Stimulated activated CD4-positive, alpha-beta T cell treated with anti-CD3 and anti-CD28 coated beads, Interleukin-15, amount 100 ng/mL, for 24 hours (primary cell): ENCODE measurements at regions not wholly inside any gene's neighbourhood (a gene's known extent, or its start where the extent isn't known, plus 50 kb on each side); places are given as distances from the start of the nearest gene placed in this dataset.

Experiments
- DNase-seq: peaks from one replicate; pipeline ENCODE4 v3.0.0-alpha.2; 2020

DNA sequence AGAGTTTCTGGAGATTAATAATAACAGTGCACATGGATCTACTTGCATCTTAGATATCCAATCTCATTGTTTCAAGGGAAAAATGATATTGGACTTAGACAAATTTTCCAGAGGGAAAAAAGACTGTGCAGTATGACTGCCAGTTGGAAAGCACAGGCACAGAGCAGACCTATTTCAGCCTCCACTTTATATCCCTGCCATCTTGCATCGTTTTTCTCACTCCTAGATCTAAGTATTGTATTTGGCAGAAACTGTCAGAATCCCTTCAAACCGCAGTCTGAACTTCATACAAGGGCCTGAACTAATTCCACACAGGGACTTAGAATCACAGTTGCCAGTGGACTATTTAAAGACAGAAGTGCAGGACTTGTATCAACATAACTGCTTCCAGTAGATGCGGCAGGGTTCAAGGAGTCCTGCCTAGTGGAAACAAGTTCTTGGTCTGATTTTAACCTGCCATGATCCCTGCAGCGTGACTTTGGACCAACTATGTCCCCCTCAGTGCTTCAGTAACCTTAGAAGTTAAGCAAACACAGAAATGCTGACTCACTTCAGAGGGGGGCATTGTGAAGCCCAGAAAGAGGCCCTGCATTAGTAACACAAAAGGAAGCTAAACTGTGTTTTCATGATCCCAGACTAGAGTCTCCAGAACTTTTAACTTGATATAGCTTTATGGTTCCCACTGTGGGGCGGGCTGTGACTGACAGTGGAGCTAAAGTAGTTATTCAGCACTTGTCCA is 95.7 kb upstream of the PALS2 start:
- DNase-seq, result no peak

DNA sequence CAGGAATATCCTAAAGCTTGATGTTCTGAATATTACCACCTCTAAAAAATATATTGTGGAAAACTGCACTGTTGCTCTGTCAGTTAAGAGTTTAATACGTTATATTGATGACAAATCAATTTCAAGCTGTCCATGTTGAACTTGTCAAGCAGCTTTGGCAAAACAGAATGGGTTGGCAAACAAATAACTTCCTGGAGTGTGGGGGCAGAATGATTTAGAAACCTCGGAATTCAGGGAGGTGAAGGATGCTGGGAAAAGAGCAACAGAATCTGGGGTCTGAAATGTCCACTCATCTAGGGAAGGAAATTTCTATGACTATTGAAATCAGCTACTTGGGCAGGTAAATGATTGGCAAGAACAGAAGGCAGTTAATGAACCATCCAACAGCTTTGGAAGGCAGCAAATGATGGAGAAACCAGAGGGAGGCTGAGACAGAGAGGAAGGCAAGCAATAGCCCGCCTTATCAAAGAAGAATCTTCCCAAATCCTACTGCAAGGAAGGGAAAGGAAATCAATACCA is 95.1 kb upstream of the PALS2 start:
- DNase-seq, result no peak

DNA sequence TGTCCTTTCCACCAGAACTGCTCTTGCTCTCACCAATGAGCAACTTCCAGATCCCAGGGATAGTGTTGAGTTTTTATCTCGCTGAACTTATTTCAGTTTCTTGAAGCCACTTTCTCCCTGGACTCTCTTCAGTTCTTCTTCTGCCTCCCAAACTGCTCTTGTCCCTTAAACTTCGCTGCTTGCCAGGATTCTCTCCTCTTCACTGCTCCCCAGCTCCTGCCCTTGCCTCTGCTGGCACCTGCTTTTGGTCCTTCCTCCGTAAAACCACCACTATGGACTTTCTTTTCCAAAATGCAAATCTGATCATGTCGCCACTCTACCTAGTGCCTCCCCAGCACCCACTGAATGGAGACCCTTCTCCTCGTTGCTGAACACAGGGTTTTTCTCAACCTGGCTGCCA is 92.8 kb upstream of the PALS2 start:
- no peak for DNase-seq

DNA sequence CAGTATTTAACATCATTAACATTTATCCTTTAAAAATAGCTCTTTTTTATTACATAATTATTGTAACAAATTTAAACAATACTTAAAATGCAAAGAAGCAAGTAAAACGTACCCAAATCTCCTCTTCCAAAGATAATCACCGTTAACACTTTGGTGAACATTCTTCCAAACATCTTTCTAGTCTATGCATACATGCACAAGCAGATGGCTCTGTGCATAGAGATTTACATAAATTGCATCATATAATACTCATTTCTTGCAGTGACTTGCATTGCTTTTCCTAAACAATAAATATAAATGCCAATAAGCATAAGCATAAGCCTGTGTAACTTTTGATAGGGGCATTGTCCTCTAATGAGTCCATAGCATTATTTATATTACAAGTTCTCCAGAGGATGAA is 89.4 kb upstream of the PALS2 start:
- no peak for DNase-seq

DNA sequence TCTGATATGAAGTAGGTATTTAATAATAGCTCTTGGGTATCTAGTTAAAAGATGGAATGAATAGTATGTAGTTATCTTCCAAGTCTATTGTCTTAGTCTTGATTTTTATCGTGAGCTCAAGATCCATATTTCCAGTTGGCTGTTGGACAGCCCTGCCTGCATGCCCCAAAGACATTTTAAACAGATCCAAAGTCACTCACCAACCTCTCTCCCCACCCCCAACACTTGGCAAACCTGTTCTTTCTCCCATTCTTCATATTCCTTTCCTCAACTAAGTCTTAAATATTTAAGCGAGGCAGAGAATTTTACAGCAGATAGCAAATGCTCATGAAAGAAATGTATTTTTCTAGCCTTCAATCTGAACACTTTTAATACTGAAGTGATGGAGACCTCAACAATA is 80.7 kb upstream of the PALS2 start:
- DNase-seq, result no peak

DNA sequence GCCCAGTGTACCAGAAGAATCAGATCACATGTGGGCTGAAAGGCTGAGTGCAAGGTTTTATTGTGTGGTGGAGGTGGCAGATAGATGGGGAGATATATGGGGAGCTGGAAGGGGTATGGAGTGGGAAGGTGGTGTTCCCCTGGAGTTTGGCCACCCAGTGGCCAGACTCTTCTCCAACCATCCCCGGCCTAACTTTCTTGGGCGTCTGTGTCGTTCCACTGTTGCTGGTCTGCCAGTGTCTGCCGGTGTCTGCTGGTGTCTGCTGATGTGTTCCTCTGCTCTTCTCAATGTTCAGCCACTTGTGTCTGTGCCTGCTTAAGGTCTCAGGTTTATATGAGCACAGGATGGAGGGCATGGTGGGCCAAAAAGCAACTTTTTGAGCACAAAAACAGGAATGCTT is 78.4 kb upstream of the PALS2 start:
- DNase-seq, result no peak

DNA sequence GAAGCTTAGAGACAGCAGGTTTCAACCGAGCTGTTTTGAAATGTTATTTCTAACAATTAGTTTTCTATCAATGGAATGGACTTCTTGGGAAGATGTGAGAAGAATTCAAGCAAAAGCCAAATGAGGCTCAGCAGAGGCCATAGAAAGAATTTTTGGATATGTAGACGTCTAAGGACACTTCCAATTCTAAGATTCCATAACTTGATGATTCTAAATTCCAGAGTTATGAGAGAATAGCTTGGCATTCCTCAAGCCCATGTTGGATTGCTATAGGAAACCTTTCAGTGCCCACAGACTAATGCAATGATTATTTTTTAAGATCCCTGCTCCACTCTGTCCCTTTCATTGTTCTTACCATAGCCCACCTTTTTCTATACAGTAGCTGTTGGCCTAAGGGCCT is 77.2 kb upstream of the PALS2 start:
- DNase-seq, result no peak

DNA sequence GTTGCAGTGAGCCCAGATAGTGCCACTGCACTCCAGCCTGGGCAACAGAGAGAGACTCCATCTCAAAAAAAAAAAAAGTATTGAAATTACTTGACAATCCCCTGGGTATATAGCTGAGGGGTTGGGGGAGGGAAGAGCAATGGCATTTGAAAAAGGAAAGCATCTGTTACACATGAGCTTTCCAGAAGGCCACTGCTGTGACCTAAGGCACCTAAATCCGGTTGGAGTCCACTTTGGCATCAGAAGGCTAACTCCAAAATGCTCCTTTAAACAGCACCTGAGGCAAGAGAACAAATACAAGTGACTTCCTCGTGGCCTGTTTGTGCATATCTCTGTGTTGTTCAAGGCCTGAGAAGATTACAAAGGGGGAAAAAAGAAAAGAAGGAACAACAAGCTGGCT is 74.8 kb upstream of the PALS2 start:
- DNase-seq, result no peak

DNA sequence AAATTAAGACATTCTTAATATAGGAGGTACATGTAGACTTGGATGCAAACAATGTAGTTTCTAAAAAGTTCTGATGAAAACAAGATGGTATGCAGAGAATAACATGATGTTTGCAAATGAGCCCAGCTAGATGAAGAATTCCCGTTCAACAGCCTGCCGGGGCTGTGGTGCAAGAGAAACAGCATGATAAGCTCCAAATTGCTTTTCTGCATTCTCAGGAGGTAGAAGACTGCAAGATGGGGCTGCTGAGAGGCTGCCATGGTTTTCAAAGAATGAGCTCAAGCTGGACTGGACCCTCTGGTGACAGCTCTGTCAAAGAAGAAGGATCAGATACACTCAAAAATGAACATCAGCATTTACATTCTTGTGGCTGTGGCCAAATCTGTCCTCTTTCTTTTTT is 73.4 kb upstream of the PALS2 start:
- no peak for DNase-seq

DNA sequence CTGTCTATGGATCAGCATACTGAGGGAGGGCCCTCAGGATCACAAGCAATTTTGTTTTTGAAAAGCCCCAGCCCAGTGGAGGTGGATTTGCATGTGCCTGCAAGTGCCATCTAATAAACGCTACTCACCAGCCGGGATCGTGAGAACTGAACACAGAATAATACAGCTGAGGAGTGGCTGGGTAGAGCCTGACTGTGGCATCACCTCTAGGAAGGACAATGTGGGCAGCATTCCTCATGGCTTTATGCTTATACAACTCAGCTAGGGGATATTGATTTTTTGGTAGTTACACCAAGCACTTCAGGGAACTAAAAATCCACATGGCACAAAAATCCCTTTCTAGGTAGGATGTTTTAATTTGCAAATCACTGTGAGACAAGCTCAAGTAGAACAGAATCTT is 72.7 kb upstream of the PALS2 start:
- DNase-seq, result no peak

DNA sequence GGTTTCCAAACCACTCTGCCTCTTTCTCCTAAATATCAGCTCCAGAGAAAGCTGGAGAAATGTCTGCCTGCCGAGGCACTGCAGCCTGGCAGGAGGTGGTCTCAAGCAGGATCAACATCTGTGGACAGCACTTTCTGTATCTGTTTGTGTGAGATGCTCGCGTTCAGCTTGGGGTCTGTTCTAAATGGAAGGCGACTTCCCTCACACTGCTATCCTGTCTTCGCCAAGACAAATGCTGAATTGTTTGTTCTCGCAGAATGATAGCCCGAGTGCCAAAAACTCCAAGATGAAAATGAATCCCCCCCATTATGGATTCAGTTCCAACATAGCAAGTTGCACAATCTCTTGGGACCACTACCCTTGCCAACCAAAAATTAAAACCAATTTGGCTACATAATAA is 72.2 kb upstream of the PALS2 start:
- DNase-seq, result no peak

DNA sequence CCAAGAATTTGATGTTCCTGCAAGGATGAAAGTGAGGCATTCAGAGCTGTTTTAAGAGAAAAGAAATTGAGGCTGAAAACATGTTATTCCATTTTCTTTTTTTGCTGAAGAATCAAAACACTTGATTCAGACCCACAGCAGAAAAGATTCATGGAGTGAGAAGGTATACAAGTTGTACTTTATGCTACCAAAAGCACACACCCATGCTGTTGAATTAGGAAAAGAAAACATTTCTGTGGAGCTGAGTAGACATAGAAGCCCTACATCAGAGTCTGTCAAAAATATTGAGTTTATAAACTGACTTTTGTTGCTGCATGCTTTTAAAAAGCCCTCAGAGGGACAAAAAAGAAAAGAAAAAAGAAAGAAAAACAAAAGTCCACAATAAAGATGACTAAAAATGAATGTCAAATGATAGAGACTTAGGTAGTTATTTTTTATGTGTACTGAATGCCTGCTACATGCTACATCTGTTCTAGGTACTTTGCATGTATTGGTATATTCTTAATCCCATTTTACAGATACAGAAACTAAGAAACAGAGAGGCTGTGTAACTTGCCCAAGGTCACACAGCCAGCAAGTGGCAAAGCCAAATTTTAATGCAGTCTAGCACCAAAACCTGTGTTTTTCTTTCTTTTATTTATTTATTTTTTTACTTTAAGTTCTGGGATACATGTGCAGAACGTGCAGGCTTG is 71.7 kb upstream of the PALS2 start:
- DNase-seq, result no peak

DNA sequence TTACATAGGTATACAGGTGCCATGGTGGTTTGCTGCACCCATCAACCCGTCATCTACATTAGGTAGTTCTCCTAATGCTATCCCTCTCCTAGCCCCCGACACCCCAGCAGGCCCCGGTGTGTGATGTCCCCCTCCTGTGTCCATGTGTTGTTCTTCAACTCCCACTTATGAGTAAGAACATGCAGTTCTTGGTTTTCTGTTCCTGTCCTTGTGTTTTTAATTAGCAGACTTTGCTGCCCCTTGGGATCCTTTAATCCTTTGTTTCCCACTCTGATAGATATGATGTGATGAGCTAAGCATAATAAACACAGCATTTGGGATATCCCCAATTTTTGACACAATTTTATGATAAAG is 71.1 kb upstream of the PALS2 start:
- no peak for DNase-seq

DNA sequence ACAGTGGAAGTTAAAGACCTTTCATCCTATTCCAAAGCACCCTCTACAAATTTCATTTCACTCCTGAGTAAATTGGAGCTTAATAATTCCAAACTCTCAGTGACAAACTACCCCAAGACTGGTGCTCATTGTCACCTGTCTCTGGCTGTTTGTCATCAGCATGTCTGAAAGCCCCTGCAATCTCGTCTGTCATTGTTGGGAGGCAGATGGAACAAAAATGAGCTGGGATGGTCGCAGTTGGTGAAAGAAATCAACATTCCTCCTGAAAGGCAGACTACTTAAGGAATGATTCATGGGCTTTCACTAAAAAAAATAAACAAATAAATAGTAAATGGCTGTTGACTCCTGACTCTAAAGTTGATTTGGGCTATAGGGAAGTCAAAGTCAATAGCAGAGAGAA is 69.7 kb upstream of the PALS2 start:
- no peak for DNase-seq

DNA sequence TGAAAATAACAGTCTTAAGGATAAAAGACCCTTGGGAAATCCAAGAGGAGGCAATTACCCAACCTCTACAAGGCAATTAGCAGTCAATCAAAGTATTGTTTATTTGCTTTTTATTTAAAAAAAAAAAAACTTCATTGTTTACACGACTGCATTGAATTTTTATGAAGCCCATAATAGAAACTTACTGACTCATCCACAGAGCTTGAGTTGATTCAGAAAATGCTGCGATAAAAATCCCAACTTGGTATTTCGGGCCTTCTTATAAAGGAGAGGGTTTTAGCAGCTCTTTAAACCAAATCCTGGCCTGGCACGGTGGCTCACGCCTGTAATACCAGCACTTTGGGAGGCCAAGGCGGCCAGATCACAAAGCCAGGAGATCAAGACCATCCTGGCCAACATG is 69.2 kb upstream of the PALS2 start:
- DNase-seq, result no peak

DNA sequence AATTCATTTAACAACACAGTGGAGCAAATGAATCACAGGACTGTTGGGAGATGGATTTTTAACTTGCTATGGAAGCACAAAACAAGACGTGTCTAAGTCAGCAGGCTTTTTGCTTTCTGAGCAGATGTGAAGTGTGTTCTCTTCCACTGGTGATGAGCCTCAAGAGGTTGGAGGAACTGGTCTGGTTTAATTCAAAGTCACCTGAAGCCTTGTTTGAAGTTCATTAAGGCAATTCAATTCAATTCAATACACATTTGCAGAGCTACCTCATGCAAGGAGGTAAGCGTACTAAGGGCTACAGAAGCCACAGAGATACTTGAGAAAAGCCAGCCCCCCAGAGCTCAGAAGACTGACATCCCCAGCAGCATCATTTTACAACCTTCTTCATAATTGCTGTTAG is 68.4 kb upstream of the PALS2 start:
- no peak for DNase-seq

DNA sequence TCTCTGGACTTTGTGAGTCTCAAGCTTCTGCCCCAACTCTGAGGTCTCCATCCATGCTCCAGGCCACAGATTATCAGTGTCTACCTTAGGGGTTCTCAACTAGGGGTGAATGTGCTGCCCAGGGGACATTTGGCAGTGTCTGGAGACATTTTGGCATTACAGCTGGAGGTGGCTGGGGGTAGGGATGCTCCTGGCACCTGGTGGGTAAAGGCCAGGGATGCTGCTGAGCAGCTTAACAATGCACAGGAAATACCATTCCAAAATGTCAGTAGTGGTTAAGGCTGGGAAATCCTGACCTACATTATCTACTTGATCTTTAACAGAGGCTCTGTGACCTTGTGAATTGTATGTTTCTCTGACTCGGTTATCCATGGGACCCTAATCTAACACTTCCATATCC is 67.3 kb upstream of the PALS2 start:
- DNase-seq, result no peak

DNA sequence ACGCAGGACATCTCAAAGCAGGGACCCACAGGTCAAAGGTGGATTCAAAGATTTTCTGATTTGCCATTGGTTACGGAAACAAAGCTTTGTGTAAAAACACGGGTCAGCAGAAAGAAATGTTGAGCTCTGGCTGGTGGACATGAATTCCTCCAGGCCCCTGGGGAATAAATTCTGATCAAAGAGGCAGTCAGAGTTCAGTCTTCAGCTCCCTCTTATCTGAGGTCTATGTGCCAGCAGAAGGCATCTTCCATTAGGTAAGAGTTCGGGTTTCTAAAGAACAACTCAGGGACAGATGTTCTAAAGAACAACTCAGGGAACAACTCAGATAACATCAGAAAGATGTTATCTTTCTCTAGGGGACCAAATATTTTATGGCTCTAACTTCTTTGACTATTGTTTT is 64.9 kb upstream of the PALS2 start:
- DNase-seq, result no peak

DNA sequence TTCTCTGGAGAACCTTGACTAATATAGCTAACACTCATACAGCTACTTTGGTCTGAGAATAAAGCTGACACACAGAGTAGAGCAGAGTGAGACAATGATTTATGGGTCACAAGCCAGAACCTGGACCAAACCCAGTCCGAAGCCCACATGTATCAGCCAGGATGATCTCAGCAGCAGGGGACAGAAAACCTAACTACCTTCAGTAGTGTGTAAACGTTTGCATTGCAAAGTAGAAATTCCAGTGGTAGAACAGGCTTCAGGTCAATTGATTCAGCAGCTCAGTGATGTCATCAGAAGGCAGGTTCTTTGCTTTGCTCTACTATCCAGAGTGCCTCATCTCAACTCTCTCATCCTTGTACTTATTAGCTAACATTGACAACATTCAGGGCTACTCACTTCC is 62.5 kb upstream of the PALS2 start:
- no peak for DNase-seq

DNA sequence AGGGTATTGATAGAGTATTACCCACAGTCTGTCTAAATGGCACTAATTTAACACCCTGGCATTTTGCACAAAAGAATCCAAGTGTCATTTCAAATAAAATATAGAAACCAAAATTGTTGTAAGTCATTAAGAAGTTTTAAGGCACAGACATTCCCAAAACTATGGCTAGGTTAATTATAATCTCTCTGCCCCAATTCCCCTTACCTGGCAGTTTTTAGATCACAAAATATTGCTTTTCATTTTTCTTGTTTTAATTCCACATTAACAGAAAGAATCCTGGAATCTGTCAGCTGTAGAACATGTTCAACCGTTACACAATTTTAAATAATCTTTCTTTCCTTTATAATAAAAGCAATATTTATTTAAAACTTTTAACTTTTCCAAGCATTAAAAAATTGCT is 56.1 kb upstream of the PALS2 start:
- DNase-seq, result no peak

DNA sequence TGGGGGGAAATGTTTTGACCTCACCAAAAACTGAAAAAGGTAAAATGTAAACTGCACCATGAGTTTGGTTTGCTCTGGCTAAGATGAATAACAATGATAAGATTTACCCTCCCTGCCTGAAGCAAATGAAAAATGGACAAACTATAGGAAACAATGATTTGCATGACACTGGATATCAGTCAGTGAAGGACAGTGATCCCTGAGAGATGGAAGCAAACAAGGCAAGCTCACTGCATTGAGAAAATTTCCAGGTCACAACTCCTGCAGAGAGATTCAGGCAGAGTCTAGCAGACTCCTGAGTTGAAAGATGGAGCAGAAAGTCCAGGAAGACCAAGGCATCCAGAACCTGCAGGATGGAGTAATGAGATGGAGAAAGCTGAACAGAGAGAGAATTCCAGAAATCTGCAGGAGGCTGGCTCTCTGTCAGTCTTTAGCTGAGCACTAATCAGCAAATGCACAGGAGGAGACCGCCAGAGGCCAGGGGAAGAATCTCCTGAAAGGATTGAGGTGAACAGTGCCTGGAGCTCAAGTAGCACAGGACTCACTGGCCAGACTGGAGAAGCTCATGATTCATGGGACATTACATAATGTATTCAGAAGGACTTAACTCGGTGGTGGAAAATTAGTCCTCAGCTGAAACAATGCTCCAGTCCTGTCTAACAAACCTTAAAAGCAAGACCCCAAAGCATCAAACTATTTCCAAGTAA is 51.2 kb upstream of the PALS2 start:
- DNase-seq, result no peak
